Large intestine (tissue), 3 donors: ENCODE measurements at regions not wholly inside any gene's neighbourhood (a gene's known extent, or its start where the extent isn't known, plus 50 kb on each side); places are given as distances from the start of the nearest gene placed in this dataset.

Source experiments
- DNase-seq, 2 donors: peaks; one replicate each; pipeline versions ENCODE4 v3.0.0 to v3.0.0-alpha.2; 2013
- H3K27ac ChIP-seq: one replicate; pipeline ENCODE4 v1.5.1; 2013; ENCODE audit warnings: low read length
- H3K27me3 ChIP-seq: 2 replicates; pipeline ENCODE4 v1.6.1; 2013; ENCODE audit warnings: low read length; ENCODE audit not compliant: control insufficient read depth, insufficient read depth
- H3K36me3 ChIP-seq: 2 replicates; pipeline ENCODE4 v1.6.1; 2013; ENCODE audit warnings: low read length; ENCODE audit not compliant: control insufficient read depth, insufficient read depth
- H3K4me1 ChIP-seq: one replicate; pipeline ENCODE4 v1.6.1; 2013; ENCODE audit warnings: low read length; ENCODE audit not compliant: control insufficient read depth, insufficient read depth
- H3K4me3 ChIP-seq: one replicate; pipeline ENCODE4 v1.5.1; 2013; ENCODE audit warnings: low read length
- H3K9me3 ChIP-seq: one replicate; pipeline ENCODE4 v1.6.1; 2013; ENCODE audit warnings: mild to moderate bottlenecking, low read depth, low read length, moderate library complexity; ENCODE audit not compliant: control insufficient read depth
- WGBS: methylation state at CpG from one replicate; pipeline ENCODE4 v1.1.5; 2013; ENCODE audit warnings: low lambda C conversion rate; ENCODE audit not compliant: insufficient coverage; 5-methylcytosine and 5-hydroxymethylcytosine counted together

DNA sequence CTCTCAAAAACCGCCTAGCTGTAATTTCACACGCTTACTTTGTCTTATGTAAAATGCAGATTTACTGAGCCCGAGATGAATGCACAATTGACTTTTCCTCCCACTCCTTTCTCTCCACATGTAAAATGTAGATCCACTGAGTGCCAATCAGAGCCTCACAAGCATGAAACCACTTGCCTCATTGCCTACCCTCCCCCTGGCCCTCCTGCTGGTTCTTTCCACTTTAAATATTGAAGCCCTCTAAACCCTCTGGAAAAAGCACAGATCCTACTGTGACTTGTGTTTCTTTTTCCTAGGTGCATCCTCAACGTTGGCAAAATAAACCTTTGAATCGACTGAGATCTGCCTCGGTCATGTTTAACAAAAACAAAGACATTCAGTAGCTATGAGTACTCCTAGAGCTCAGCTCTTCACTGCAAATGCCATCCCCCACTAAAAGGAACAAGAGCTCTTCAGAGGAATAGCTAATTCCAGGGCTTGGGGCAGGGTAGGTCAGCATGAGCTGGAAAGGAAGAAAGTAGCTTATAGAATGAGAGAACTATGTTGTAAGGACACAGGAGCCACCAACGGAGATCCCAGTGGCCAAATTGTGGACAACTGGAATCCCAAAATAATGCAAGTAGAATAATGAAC, 365.5 kb upstream of the RUNX1 start:
- no peak for DNase-seq
- 74% methylated on average over 2 of the region's 7 CpGs for WGBS
- Histone ChIP-seq H3K36me3 (no peaks in the 10 kb centered on the region), H3K4me3 (no peak overlapping the region), H3K27me3 (no peaks in the 10 kb centered on the region), H3K27ac (no peak overlapping the region), H3K9me3 (no peaks in the 10 kb centered on the region), H3K4me1 (no peaks in the 10 kb centered on the region)

DNA sequence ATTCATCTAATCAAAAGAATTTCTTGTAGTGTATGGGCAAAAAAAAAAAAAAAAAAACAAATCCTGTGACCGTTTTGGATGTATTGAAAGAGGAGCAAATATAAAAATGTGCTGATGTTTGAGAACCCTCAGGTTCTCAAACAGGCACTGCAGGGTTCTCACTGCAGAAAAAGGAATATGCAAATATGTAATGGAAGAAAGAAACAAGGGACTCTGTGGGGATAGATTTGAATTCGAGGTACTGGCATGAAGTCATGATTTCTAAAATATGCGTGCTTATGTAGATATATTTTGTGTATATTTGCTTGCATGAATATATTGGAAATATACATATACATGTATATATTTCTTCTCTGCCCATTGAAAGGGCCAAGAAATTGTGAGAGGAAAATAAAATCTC, 365.0 kb upstream of the RUNX1 start:
- Histone ChIP-seq H3K36me3 (no peaks in the 10 kb centered on the region), H3K27me3 (no peaks in the 10 kb centered on the region), H3K4me3 (no peak overlapping the region), H3K27ac (no peak overlapping the region), H3K9me3 (no peaks in the 10 kb centered on the region), H3K4me1 (no peaks in the 10 kb centered on the region)
- 100% methylated on average over 2 of the region's 3 CpGs for WGBS
- no peak for DNase-seq

DNA sequence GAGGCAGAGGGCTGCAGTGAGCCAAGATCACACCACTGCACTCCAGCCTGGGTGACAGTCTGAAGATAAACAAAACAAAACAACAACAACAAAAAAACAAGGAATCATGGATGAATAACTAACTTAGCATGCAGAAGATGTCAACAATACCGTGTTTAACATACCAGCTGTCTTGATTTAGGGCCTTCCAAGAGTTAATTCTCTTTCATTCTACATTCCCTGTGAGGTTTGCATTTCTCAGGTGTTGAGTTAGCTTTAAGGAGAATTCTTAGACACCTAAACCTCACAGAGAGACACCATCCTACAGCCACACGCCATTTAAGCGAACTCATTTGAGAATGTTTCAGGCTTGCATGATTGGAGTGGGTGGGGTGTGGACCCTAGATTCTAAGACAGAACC, 363.1 kb upstream of the RUNX1 start:
- no peak for DNase-seq
- no peaks in the 10 kb centered on the region for H3K27me3 ChIP-seq
- no CpG with 5 or more reads among the region's 3 CpGs for WGBS
- no peaks in the 10 kb centered on the region for H3K36me3 ChIP-seq
- no peaks in the 10 kb centered on the region for H3K9me3 ChIP-seq
- no peaks in the 10 kb centered on the region for H3K4me1 ChIP-seq
- no peak overlapping the region for H3K4me3 ChIP-seq
- H3K27ac ChIP-seq: no peak overlapping the region

DNA sequence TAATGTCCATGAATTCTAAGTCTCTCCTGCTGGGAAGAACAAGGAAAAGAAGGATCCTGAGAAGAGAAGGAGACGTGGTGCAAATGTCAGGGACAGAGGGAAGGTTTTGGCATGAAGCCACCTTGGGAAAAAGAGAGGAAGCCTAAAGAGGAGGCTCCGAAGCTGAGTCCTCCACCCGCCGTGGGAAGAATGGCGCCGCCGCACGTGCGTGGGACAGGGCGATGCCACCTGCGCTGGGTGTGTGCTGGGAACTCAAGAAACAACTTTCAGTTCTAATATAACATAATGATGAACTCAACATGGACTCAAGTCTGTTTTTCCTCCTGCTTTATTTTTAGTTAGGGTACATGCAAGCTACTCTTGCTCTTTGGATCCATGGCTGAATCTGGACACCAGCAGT, 362.3 kb upstream of the RUNX1 start:
- Histone ChIP-seq H3K4me1 (no peaks in the 10 kb centered on the region), H3K27me3 (no peaks in the 10 kb centered on the region), H3K9me3 (no peaks in the 10 kb centered on the region), H3K27ac (no peak overlapping the region), H3K4me3 (no peak overlapping the region), H3K36me3 (no peaks in the 10 kb centered on the region)
- no peak for DNase-seq
- 100% methylated on average over 1 of the region's 11 CpGs for WGBS

DNA sequence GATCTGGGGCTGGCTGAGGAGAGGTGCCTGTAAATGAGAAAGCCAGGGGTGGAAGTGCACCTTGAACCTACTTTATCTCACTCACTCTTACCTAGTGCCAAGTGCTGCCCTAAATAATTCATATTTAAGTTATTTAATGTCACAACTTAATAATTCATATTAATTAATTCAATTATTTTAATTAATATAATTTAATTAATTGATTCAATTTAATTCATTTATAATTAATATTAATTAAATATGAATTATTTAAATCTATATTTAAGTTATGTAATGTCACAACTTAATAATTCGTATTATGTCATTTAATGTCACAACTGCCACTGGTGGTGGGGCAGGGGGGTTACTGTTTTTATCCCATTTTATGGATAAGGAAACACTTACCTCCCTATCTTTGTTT, 361.6 kb upstream of the RUNX1 start:
- Histone ChIP-seq H3K4me1 (no peaks in the 10 kb centered on the region), H3K36me3 (no peaks in the 10 kb centered on the region), H3K4me3 (no peak overlapping the region), H3K9me3 (no peaks in the 10 kb centered on the region), H3K27me3 (no peaks in the 10 kb centered on the region), H3K27ac (no peak overlapping the region)
- WGBS: no CpG with 5 or more reads among the region's 1 CpG
- DNase-seq: peak in 1 of 2 donors; percentile 15

DNA sequence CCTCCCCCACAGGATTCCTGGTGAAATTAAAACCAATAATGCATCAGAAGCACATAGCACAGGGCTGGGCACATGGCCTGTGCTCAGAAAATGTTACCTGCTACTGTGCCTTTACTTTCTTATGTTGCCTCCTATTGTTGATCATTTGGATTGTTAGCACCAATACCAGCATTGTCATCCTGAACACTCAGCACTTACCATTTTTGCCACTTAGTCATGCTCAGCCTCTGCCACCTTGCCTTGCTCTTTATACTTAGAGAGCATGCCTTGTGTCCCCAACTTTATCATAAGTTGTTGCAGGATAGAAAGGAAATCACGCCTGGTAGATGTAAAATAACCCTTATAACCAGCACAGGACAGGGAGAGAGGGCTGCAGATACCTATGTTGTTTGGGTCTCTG, 361.0 kb upstream of the RUNX1 start:
- WGBS: no CpG with 5 or more reads among the region's 1 CpG
- H3K9me3 ChIP-seq: no peaks in the 10 kb centered on the region
- H3K4me3 ChIP-seq: no peak overlapping the region
- DNase-seq: peak in 1 of 2 donors; percentile 6
- H3K27me3 ChIP-seq: no peaks in the 10 kb centered on the region
- H3K4me1 ChIP-seq: no peaks in the 10 kb centered on the region
- no peaks in the 10 kb centered on the region for H3K36me3 ChIP-seq
- H3K27ac ChIP-seq: no peak overlapping the region

DNA sequence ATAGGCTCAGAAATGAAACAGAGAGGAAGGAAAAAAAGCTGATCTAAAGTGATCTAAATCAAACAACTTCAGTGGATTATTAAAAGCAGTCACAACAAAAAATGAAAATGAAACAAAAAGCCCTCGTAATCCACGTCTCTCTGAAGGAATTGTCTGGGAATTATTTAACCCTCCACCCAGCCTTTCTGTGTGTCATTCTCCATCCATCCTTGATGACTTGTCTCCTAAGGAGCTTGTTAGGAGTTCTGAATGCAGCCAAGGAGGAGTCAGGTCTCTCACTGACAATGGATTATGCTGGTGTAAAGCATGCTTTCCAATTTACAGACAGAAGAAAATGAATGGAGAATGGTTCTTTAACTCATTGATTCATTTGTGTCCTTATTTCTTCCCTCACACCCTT, 359.3 kb upstream of the RUNX1 start:
- H3K4me1 ChIP-seq: no peaks in the 10 kb centered on the region
- H3K27me3 ChIP-seq: no peaks in the 10 kb centered on the region
- H3K36me3 ChIP-seq: no peaks in the 10 kb centered on the region
- no peak overlapping the region for H3K4me3 ChIP-seq
- no peaks in the 10 kb centered on the region for H3K9me3 ChIP-seq
- WGBS: no CpG with 5 or more reads among the region's 2 CpGs
- no peak for DNase-seq
- no peak overlapping the region for H3K27ac ChIP-seq

DNA sequence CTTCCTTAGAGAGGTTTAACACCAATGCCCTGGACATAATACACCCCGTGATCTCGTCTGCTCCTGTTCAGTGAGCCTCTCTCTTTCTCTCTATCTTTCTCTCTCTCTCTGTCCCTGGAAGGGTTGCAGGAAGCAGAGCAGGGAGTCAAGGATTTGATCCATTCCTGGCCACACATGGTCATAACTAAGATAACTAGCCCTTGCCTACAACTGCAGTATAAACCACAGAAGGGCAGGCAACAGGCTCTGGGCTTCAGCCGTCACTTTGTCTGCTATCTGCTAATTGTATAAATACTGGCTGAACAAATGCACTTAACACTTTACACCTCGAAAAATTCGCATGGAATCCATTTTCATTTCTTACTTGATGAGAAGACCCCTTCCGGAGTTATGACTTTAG, 357.5 kb upstream of the RUNX1 start:
- Histone ChIP-seq H3K27ac (no peak overlapping the region), H3K27me3 (no peaks in the 10 kb centered on the region), H3K9me3 (no peaks in the 10 kb centered on the region), H3K4me1 (no peaks in the 10 kb centered on the region), H3K36me3 (no peaks in the 10 kb centered on the region), H3K4me3 (no peak overlapping the region)
- DNase-seq: no peak
- WGBS: 100% methylated on average over 1 of the region's 6 CpGs

DNA sequence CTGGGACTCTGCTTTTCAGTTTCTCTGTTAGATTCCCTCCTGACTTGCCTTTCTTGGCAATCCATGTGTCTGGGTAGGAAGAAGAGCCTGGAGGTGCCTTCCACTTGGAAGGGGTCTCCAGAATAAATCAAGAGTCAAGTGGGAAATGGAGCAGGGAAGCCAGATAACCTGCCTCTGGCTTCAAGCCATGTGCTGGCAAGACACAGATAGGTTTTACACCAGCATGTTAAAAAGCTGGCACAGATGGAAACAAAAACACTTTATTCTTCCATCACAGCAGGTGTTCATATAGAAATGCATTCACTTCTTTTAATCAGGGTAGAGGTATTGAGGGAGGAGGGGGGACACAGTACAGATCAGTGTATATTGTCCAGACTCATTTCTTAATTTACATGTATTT, 356.9 kb upstream of the RUNX1 start:
- Histone ChIP-seq H3K9me3 (no peaks in the 10 kb centered on the region), H3K27me3 (no peaks in the 10 kb centered on the region), H3K27ac (no peak overlapping the region), H3K4me3 (no peak overlapping the region), H3K4me1 (no peaks in the 10 kb centered on the region), H3K36me3 (no peaks in the 10 kb centered on the region)
- no peak for DNase-seq

DNA sequence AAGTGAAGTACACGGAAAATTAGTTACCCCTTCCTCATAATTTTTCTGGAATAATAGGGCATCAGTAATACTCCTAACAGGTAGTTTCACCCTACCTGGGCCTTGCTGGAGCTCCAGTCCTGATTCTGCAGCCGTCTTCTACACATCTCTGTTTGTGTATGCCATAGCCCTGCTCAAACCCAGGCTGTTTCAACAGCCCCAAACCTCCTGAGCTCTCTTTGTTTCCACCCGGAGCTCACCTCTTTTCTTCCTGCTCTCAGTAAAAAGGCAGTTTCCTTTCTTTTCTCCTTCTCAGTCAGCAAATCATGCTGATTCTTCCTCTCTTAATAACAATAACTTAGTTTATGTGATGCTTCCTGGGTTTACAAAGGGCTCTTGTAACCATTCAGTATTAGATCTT, 355.1 kb upstream of the RUNX1 start:
- H3K4me3 ChIP-seq: no peak overlapping the region
- H3K4me1 ChIP-seq: no peaks in the 10 kb centered on the region
- WGBS: 50% methylated on average over 1 of the region's 3 CpGs
- no peaks in the 10 kb centered on the region for H3K27me3 ChIP-seq
- DNase-seq: no peak
- no peak overlapping the region for H3K27ac ChIP-seq
- H3K36me3 ChIP-seq: no peaks in the 10 kb centered on the region
- H3K9me3 ChIP-seq: no peaks in the 10 kb centered on the region

DNA sequence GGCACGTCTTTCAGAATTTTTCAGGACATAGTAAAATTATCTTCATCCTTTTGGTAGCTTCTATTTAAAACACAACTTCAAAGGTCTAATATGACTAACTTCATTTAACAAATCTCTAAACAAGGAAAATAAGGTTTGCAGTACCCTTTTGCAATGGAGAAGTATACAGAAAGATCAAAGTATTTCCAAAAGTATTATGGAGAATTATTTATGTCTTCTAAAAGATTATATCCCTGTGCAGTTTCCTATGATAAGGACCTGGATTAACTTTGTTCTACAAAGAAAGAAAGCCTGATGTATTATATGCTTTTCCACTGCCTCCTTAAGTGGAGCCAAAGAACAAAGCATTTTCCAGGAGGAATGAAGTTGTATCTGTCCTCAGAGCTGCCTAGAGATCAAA, 353.0 kb upstream of the RUNX1 start:
- no peak for DNase-seq
- H3K36me3 ChIP-seq: no peaks in the 10 kb centered on the region
- H3K27ac ChIP-seq: no peak overlapping the region
- no CpG with 5 or more reads among the region's 1 CpG for WGBS
- no peaks in the 10 kb centered on the region for H3K9me3 ChIP-seq
- no peaks in the 10 kb centered on the region for H3K4me1 ChIP-seq
- H3K4me3 ChIP-seq: no peak overlapping the region
- H3K27me3 ChIP-seq: no peaks in the 10 kb centered on the region
